K562 (cell line): ENCODE measurements at regions not wholly inside any gene's neighbourhood (a gene's known extent, or its start where the extent isn't known, plus 50 kb on each side); places are given as distances from the start of the nearest gene placed in this dataset.
A peak's percentile ranks its signal among the peaks of the same experiment; 100 is the strongest.
"Not testable (repeated sequence)": the region's sequence is repeated elsewhere in the genome, so short reads cannot be mapped to it uniquely, and the experiment has no call there.

Experiments
- ATAC-seq: fragments of 200-7000 bp; cut with Tn5 transposase; 3 replicates; pipeline ENCODE4 v1.9.1; 2020; ENCODE audit warnings: moderate library complexity
- BruUV-seq: library from RNA; stranded (reverse); fragments of 400-500 nt; replicated peaks from 2 replicates; lab custom pipeline; 2021; lab: Mats Ljungman, UMichigan
- CTCF ChIA-PET: fragments of 300-600 bp; formaldehyde crosslinking; extraction: SDS; loops from one replicate; lab custom pipeline; 2021; ENCODE audit warnings: low intra/inter-chr PET ratio; lab: Yijun Ruan, JAX
- POLR2A ChIA-PET: fragments of 300-600, 350-650 bp; sonication (Branson Sonifier 250); formaldehyde crosslinking; extraction: SDS; loops from one replicate; lab custom pipeline; 2021; ENCODE audit warnings: antibody characterized with exemption, inconsistent platforms; lab: Yijun Ruan, JAX
- DNase-seq, 4 experiments: peaks; one replicate each; pipeline versions ENCODE4 v3.0.0 to v3.0.0-alpha.2; 2011 to 2018; ENCODE audit warnings: low spot score in 3 of 4, mixed read lengths in 3 of 4; ENCODE audit errors: extremely low read depth in 1 of 4
- FAIRE-seq: peaks from 2 replicates; lab custom pipeline; 2011; peaks lifted over from hg19 to GRCh38; lab: Jason Lieb, UNC
- H2AFZ ChIP-seq: 2 replicates; pipeline ENCODE4 v1.6.0; 2011; ENCODE audit warnings: low read depth, low read length, control low read depth, inconsistent platforms
- H3K27ac ChIP-seq: fragments of 200-600 bp; 3 replicates; pipeline ENCODE4 v1.8.0; 2011; ENCODE audit warnings: low read depth, mild to moderate bottlenecking, control low read depth, inconsistent platforms, low read length, moderate library complexity, mixed read lengths; ENCODE audit errors: extremely low read depth
- H3K27me3 ChIP-seq, 2 experiments: fragments of 300-600 bp in 1 of 2; 2 replicates in 1 of 2; 3 replicates in 1 of 2; pipeline versions ENCODE4 v1.6.0 to v1.8.0; 2011; ENCODE audit warnings: inconsistent platforms in 2 of 2, low read length in 2 of 2, mild to moderate bottlenecking in 1 of 2, mixed read lengths in 1 of 2, moderate library complexity in 1 of 2; ENCODE audit not compliant: control insufficient read depth in 2 of 2, insufficient read depth in 2 of 2
- H3K36me3 ChIP-seq: fragments of 300-600 bp; 3 replicates; pipeline ENCODE4 v1.8.0; 2011; ENCODE audit warnings: mild to moderate bottlenecking, low read length, inconsistent platforms; ENCODE audit not compliant: control insufficient read depth, insufficient read depth
- H3K4me1 ChIP-seq, 2 experiments: fragments of 200-600 bp in 1 of 2; replicated peaks in 1 of 2; 2 replicates in 1 of 2; 3 replicates in 1 of 2; pipeline versions ENCODE4 v1.5.1 to v1.8.0; 2011; ENCODE audit warnings: inconsistent platforms in 2 of 2, low read length in 2 of 2, mild to moderate bottlenecking in 1 of 2, mixed read lengths in 1 of 2, moderate library complexity in 1 of 2; ENCODE audit not compliant: control insufficient read depth in 2 of 2, insufficient read depth in 2 of 2
- H3K4me2 ChIP-seq: 2 replicates; pipeline ENCODE4 v1.6.1; 2011; ENCODE audit warnings: low read length, control low read depth, inconsistent platforms, mixed read lengths; ENCODE audit not compliant: insufficient read depth
- H3K4me3 ChIP-seq: fragments of 200-600 bp; sonication (generic), shearing (Covaris generic); 2 replicates; pipeline ENCODE4 v1.5.1; 2016; ENCODE audit warnings: control low read depth, inconsistent platforms
- H3K79me2 ChIP-seq: fragments of 200-600 bp; 3 replicates; pipeline ENCODE4 v1.8.0; 2011; ENCODE audit warnings: low read length, inconsistent platforms; ENCODE audit not compliant: control insufficient read depth, insufficient read depth
- H3K9ac ChIP-seq, 2 experiments: 2 replicates each; pipeline versions ENCODE4 v1.6.0 to v1.6.1; 2011; ENCODE audit warnings: low read depth in 2 of 2, low read length in 2 of 2, control low read depth in 1 of 2, inconsistent platforms in 1 of 2, mild to moderate bottlenecking in 1 of 2, mixed read lengths in 1 of 2; ENCODE audit not compliant: insufficient read depth in 1 of 2
- H3K9me1 ChIP-seq: one replicate; pipeline ENCODE4 v1.6.0; 2011; ENCODE audit warnings: inconsistent platforms, mild to moderate bottlenecking, low read length, moderate library complexity; ENCODE audit not compliant: control insufficient read depth, insufficient read depth
- H3K9me3 ChIP-seq: replicated peaks from 2 replicates; pipeline ENCODE4 v1.5.1; 2011; ENCODE audit warnings: low read depth, low read length, inconsistent platforms; ENCODE audit not compliant: control insufficient read depth, insufficient read depth
- H4K20me1 ChIP-seq: replicated peaks from 2 replicates; pipeline ENCODE4 v1.6.1; 2011; ENCODE audit warnings: low read length, inconsistent platforms, mixed read lengths; ENCODE audit not compliant: control insufficient read depth, insufficient read depth
- EZH2 ChIP-seq: IDR thresholded peaks from 2 replicates; pipeline ENCODE4 v1.6.1; 2012; ENCODE audit warnings: low read depth, mild to moderate bottlenecking, inconsistent platforms, low read length, borderline replicate concordance
- HNRNPLL ChIP-seq: fragments of 200-400 bp; formaldehyde crosslinking; IDR thresholded peaks from 2 replicates; pipeline ENCODE4 v1.6.1; 2017; ENCODE audit warnings: low read length, low read depth, mild to moderate bottlenecking; ENCODE audit not compliant: poor library complexity, severe bottlenecking
- L3MBTL2 ChIP-seq: fragments of 450-650 bp; IDR thresholded peaks from 2 replicates; pipeline ENCODE4 v1.6.1; 2016; ENCODE audit warnings: mild to moderate bottlenecking, moderate library complexity
- MCM5 ChIP-seq: fragments of 450-650 bp; IDR thresholded peaks from 2 replicates; pipeline ENCODE4 v1.6.1; 2016; ENCODE audit warnings: low read depth
- NCOA2 ChIP-seq, 2 experiments: fragments of 450-650 bp; IDR thresholded peaks; 2 replicates each; pipeline ENCODE4 v1.6.1; 2018; ENCODE audit warnings: mild to moderate bottlenecking in 2 of 2, moderate library complexity in 1 of 2; ENCODE audit not compliant: partially characterized antibody in 2 of 2
- NCOR1 ChIP-seq: fragments of 450-650 bp; IDR thresholded peaks from 2 replicates; pipeline ENCODE4 v1.6.1; 2016; ENCODE audit warnings: mild to moderate bottlenecking, moderate library complexity
- NFYB ChIP-seq: IDR thresholded peaks from 2 replicates; pipeline ENCODE4 v1.6.1; 2011; ENCODE audit warnings: mild to moderate bottlenecking, moderate library complexity; ENCODE audit not compliant: insufficient read length; ENCODE audit errors: extremely low read depth
- PCBP1 ChIP-seq: fragments of 200-400 bp; formaldehyde crosslinking; IDR thresholded peaks from 2 replicates; pipeline ENCODE4 v1.6.1; 2018; ENCODE audit warnings: mild to moderate bottlenecking, low read depth, low read length; ENCODE audit not compliant: poor library complexity, severe bottlenecking
- PML ChIP-seq: IDR thresholded peaks from 2 replicates; pipeline ENCODE4 v1.6.1; 2012; ENCODE audit warnings: low read length, inconsistent platforms
- SIN3B ChIP-seq: fragments of 450-650 bp; IDR thresholded peaks from 2 replicates; pipeline ENCODE4 v1.6.1; 2017; ENCODE audit warnings: low read depth, mild to moderate bottlenecking, moderate library complexity
- SMARCE1 ChIP-seq: fragments of 450-650 bp; IDR thresholded peaks from 2 replicates; pipeline ENCODE4 v1.7.1; 2016; ENCODE audit warnings: mild to moderate bottlenecking
- STAT5A ChIP-seq: IDR thresholded peaks from 2 replicates; pipeline ENCODE4 v1.6.1; 2012; ENCODE audit warnings: low read length, inconsistent platforms, borderline replicate concordance
- TEAD2 ChIP-seq: fragments of 450-650 bp; IDR thresholded peaks from 2 replicates; pipeline ENCODE4 v1.6.1; 2016; ENCODE audit warnings: missing genetic modification characterization, control low read depth, missing compliant biosample characterization
- ZBED1 ChIP-seq: IDR thresholded peaks from 2 replicates; pipeline ENCODE4 v1.6.1; 2014
- ZBTB7A ChIP-seq: IDR thresholded peaks from 2 replicates; pipeline ENCODE4 v1.6.1; 2011; ENCODE audit warnings: low read depth, mild to moderate bottlenecking, low read length, moderate library complexity, borderline replicate concordance; ENCODE audit not compliant: control insufficient read depth
- ZFX ChIP-seq: sonication (generic); formaldehyde crosslinking; IDR thresholded peaks from 2 replicates; pipeline ENCODE4 v1.8.0; 2022; ENCODE audit warnings: mild to moderate bottlenecking, missing genetic modification reagents, moderate library complexity
- WGBS: fragments of 100-300 bp; shearing (Covaris generic); methylation state at CpG from one replicate; pipeline ENCODE4 v1.1.6; 2016; ENCODE audit warnings: low coverage, mixed read lengths; ENCODE audit not compliant: insufficient coverage; ENCODE audit errors: missing lambda C conversion rate; 5-methylcytosine and 5-hydroxymethylcytosine counted together
- in situ Hi-C: fragments of 300-500 bp; cut with MboI; formaldehyde crosslinking; loops from 4 replicates; pipeline ENCODE4 v1.15.0; 2018; ENCODE audit warnings: inconsistent platforms, mixed read lengths
- intact Hi-C: fragments of 100-400 bp; cut with micrococcal nuclease; formaldehyde crosslinking; loops from 2 replicates; pipeline ENCODE4 v1.14.2; 2022

DNA sequence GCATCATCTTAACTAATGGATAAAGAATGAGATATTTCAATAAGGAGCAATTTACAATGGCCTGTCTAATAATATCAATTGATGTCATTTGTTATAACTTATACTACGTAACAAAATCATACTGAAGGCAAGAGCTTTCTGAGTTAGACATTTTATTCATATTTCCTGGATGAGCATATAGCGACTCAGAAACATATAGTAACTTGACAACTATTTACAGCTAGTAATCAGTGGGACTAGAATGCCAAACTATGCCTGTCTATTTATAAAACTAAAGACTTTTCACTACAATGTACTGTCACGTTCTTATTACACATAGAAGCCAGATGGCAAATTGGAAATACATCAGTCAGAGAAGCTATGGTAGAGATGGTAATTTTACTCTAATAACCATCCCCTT is 766.2 kb upstream of the TMEFF2 start:
- WGBS = 0% methylated on average over 3 of the region's 3 CpGs
- BruUV-seq = no TSS peak

DNA sequence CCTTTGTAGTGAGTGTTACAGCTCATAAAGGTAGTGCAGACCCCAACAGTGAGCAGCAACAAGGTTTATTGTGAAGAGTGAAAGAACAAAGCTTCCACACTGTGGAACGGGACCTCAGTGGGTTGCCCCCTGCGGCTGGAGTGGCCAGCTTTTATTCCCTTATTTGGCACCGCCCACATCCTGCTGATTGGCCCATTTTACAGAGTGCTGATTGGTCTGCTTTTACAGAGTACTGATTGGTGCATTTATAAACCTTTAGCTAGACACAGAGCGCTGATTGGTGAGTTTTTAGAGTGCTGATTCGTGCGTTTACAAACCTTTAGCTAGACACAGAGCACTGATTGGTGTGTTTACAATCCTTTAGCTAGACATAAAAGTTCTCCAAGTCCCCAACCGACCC is 763.9 kb upstream of the TMEFF2 start:
- in situ Hi-C loops, CTCF ChIA-PET, H3K9me1 ChIP-seq, ATAC-seq, H2AFZ ChIP-seq, BruUV-seq, FAIRE-seq, POLR2A ChIA-PET, H4K20me1 ChIP-seq, H3K27me3 ChIP-seq, DNase-seq, H3K9ac ChIP-seq, H3K4me3 ChIP-seq, H3K27ac ChIP-seq, H3K36me3 ChIP-seq, H3K4me2 ChIP-seq, H3K9me3 ChIP-seq, intact Hi-C loops, H3K4me1 ChIP-seq, H3K79me2 ChIP-seq: not testable (repeated sequence)
- WGBS = 4% methylated on average over 7 of the region's 7 CpGs
- peak; percentile 10 for TF ChIP-seq NFYB

More for the DNA sequence above, 766.2 kb upstream of the TMEFF2 start:
- ChIA-PET CTCF (no interaction called here), POLR2A (no interaction called here)
- no peaks in the 10 kb centered on the region for H3K9me3 ChIP-seq
- no peak overlapping the region for H3K9ac ChIP-seq
- no peaks in the 10 kb centered on the region for H3K4me1 ChIP-seq
- no peak overlapping the region for H2AFZ ChIP-seq
- in situ Hi-C loops (no loop called here), intact Hi-C loops (no loop called here)
- no peaks in the 10 kb centered on the region for H3K36me3 ChIP-seq
- H3K27me3 ChIP-seq = no peaks in the 10 kb centered on the region
- H3K9me1 ChIP-seq = no peaks in the 10 kb centered on the region
- no peaks in the 10 kb centered on the region for H3K79me2 ChIP-seq
- no peak for ATAC-seq
- TF ChIP-seq ZFX (CRISPR knock-in tag) (no peak), SIN3B (no peak), NCOA2 (IDR thresholded peaks at IDR 0.05; ENCODE audit: partially characterized antibody in 2 of 2) (no peak), TEAD2 (tag) (no peak), STAT5A (no peak), PCBP1 (no peak), HNRNPLL (no peak), MCM5 (no peak), EZH2 (no peak), L3MBTL2 (no peak), ZBTB7A (no peak), ZBED1 (no peak), SMARCE1 (no peak), NCOR1 (no peak), PML (no peak)
- no peak overlapping the region for H3K4me3 ChIP-seq
- H3K4me2 ChIP-seq = no peak overlapping the region
- H4K20me1 ChIP-seq = no peaks in the 10 kb centered on the region
- DNase-seq = no peak
- no peak overlapping the region for H3K27ac ChIP-seq
- FAIRE-seq = no peak
